HepG2 (cell line): ENCODE measurements at regions not wholly inside any gene's neighbourhood (a gene's known extent, or its start where the extent isn't known, plus 50 kb on each side); places are given as distances from the start of the nearest gene placed in this dataset.

Experiments
- ATAC-seq: fragments of 200-7000 bp; cut with Tn5 transposase; 3 replicates; pipeline ENCODE4 v1.9.1; 2020; ENCODE audit warnings: mild to moderate bottlenecking, moderate library complexity
- BruUV-seq: library from RNA; stranded (reverse); fragments of 400-500 nt; replicated peaks from 2 replicates; lab custom pipeline; 2021; lab: Mats Ljungman, UMichigan
- CTCF ChIA-PET: fragments of 300-600 bp; formaldehyde crosslinking; extraction: SDS; loops from one replicate; lab custom pipeline; 2021; ENCODE audit warnings: low total read pairs, inconsistent platforms, low intra/inter-chr PET ratio; lab: Yijun Ruan, JAX
- POLR2A ChIA-PET: fragments of 350-600 bp; sonication (Branson Sonifier 250); formaldehyde crosslinking; loops from one replicate; lab custom pipeline; 2020; ENCODE audit warnings: antibody characterized with exemption, inconsistent platforms; lab: Yijun Ruan, JAX
- DNase-seq: peaks from one replicate; pipeline ENCODE4 v3.0.0-alpha.2; 2015; ENCODE audit warnings: low spot score
- FAIRE-seq: peaks from 3 replicates; lab custom pipeline; 2011; peaks lifted over from hg19 to GRCh38; lab: Jason Lieb, UNC
- H2AFZ ChIP-seq: one replicate; pipeline ENCODE4 v1.6.1; 2011; ENCODE audit warnings: low read length, inconsistent platforms
- H3K27ac ChIP-seq: fragments of 300-600 bp; 3 replicates; pipeline ENCODE4 v1.8.0; 2011; ENCODE audit warnings: mixed run types, mild to moderate bottlenecking, mixed read lengths, low read length, inconsistent platforms; ENCODE audit not compliant: insufficient read depth; ENCODE audit errors: extremely low read length
- H3K27me3 ChIP-seq, 2 experiments: fragments of 200-600 bp in 1 of 2; 2 replicates in 1 of 2; 3 replicates in 1 of 2; pipeline versions ENCODE4 v1.6.0 to v1.8.0; 2011; ENCODE audit warnings: low read length in 2 of 2, mild to moderate bottlenecking in 2 of 2, moderate library complexity in 2 of 2, inconsistent platforms in 1 of 2; ENCODE audit not compliant: insufficient read depth in 2 of 2, control insufficient read depth in 1 of 2
- H3K36me3 ChIP-seq, 2 experiments: fragments of 200-600 bp in 1 of 2; replicated peaks in 1 of 2; 2 replicates in 1 of 2; 3 replicates in 1 of 2; pipeline versions ENCODE4 v1.5.1 to v1.8.0; 2011; ENCODE audit warnings: low read length in 2 of 2, inconsistent platforms in 1 of 2; ENCODE audit not compliant: insufficient read depth in 2 of 2, control insufficient read depth in 1 of 2
- H3K4me1 ChIP-seq: 2 replicates; pipeline ENCODE4 v1.5.1; 2012; ENCODE audit warnings: low read length, inconsistent platforms; ENCODE audit not compliant: insufficient read depth
- H3K4me2 ChIP-seq: 2 replicates; pipeline ENCODE4 v1.6.0; 2011; ENCODE audit warnings: low read depth, low read length, inconsistent platforms
- H3K4me3 ChIP-seq, 3 experiments: fragments of 200-600 bp in 1 of 3; sonication (generic), shearing (Covaris generic) in 1 of 3; replicated peaks in 1 of 3; 2 replicates each; pipeline ENCODE4 v1.5.1; 2011 to 2016; ENCODE audit warnings: low read length in 3 of 3, inconsistent platforms in 2 of 3, low read depth in 2 of 3, mild to moderate bottlenecking in 2 of 3, control low read depth in 1 of 3, mixed read lengths in 1 of 3; ENCODE audit not compliant: insufficient read depth in 1 of 3
- H3K79me2 ChIP-seq: one replicate; pipeline ENCODE4 v1.6.1; 2011; ENCODE audit warnings: low read length, inconsistent platforms; ENCODE audit not compliant: insufficient read depth
- H3K9ac ChIP-seq: 2 replicates; pipeline ENCODE4 v1.6.0; 2011; ENCODE audit warnings: mild to moderate bottlenecking, low read depth, low read length, inconsistent platforms; ENCODE audit not compliant: insufficient read depth
- H3K9me3 ChIP-seq: 2 replicates; pipeline ENCODE4 v1.5.1; 2012; ENCODE audit warnings: mild to moderate bottlenecking, low read length
- H4K20me1 ChIP-seq: 2 replicates; pipeline ENCODE4 v1.6.0; 2011; ENCODE audit warnings: inconsistent platforms, mild to moderate bottlenecking, low read length, moderate library complexity; ENCODE audit not compliant: insufficient read depth
- EED ChIP-seq: sonication (generic); formaldehyde crosslinking; IDR thresholded peaks from 2 replicates; pipeline ENCODE4 v1.5.0; 2020; ENCODE audit warnings: mild to moderate bottlenecking, missing genetic modification reagents
- GABPA ChIP-seq, 2 experiments: IDR thresholded peaks; 2 replicates each; pipeline ENCODE4 v1.6.1; 2011 to 2016; ENCODE audit warnings: low read depth in 2 of 2, low read length in 1 of 2, missing biosample characterization in 1 of 2, missing genetic modification characterization in 1 of 2
- GPBP1L1 ChIP-seq: sonication (generic); formaldehyde crosslinking; IDR thresholded peaks from 2 replicates; pipeline ENCODE4 v1.5.0; 2020; ENCODE audit warnings: mild to moderate bottlenecking, missing genetic modification reagents
- IKZF5 ChIP-seq: IDR thresholded peaks from 2 replicates; pipeline ENCODE4 v1.6.1; 2018; ENCODE audit warnings: missing genetic modification reagents, mild to moderate bottlenecking, missing compliant biosample characterization
- KAT2B ChIP-seq: fragments of 150-350 bp; IDR thresholded peaks from 2 replicates; pipeline ENCODE4 v1.6.1; 2014; ENCODE audit warnings: low read depth, low read length, borderline replicate concordance
- MXI1 ChIP-seq: IDR thresholded peaks from 3 replicates; pipeline ENCODE4 v1.6.1; 2012; ENCODE audit warnings: low read depth, low read length, inconsistent platforms, borderline replicate concordance
- ZNF619 ChIP-seq: sonication (generic); formaldehyde crosslinking; IDR thresholded peaks from 2 replicates; pipeline ENCODE4 v1.4.0; 2020; ENCODE audit warnings: mild to moderate bottlenecking, missing genetic modification reagents
- WGBS: methylation state at CpG from one replicate; pipeline ENCODE4 v1.1.6; 2017; ENCODE audit warnings: low lambda C conversion rate; 5-methylcytosine and 5-hydroxymethylcytosine counted together
- in situ Hi-C: cut with HindIII; loops from 2 replicates; pipeline ENCODE4 v1.10.0; 2017; ENCODE audit warnings: low pct_unique_long_range_greater_than_20kb; ENCODE audit not compliant: extremely low pct_ligation_motif_present
- intact Hi-C: fragments of 100-400 bp; cut with micrococcal nuclease; formaldehyde crosslinking; loops from one replicate; pipeline ENCODE4 v1.10.0; 2022; ENCODE audit not compliant: unreplicated experiment

GRCh38 chr10:124222988-124223710 is 129.8 kb upstream of the CHST15 start:
- Histone ChIP-seq H3K9ac (no peak overlapping the region), H3K4me2 (no peak overlapping the region)
- no peak for TF ChIP-seq ZNF619 (CRISPR knock-in tag)
- TF ChIP-seq EED (CRISPR knock-in tag) = no peak
- TF ChIP-seq GABPA (IDR thresholded peaks at IDR 0.05; ENCODE audit: low read depth, low read length) = no peak
- TF ChIP-seq GABPA (CRISPR knock-in tag; IDR thresholded peaks at IDR 0.05; ENCODE audit: low read depth) = no peak
- no peak for TF ChIP-seq IKZF5
- TF ChIP-seq MXI1 = no peak
- no peak for TF ChIP-seq KAT2B
- no peak for TF ChIP-seq GPBP1L1
- TF ChIP-seq, all 625 proteins: peak for 0
- Histone ChIP-seq H3K27ac (no peak overlapping the region), H3K79me2 (no peaks in the 10 kb centered on the region), H3K27me3 (peaks cover 0 to 28% of the 10 kb centered on the region in 2 experiments; a peak in 3 of 5 replicates), H4K20me1 (no peaks in the 10 kb centered on the region), H3K4me1 (no peaks in the 10 kb centered on the region), H3K9me3 (peaks cover 20% of the 10 kb centered on the region), H3K36me3 (no peaks in the 10 kb centered on the region), H3K4me3 (no peak overlapping the region), H2AFZ (no peak overlapping the region)
- POLR2A ChIA-PET = no interaction called here
- ATAC-seq (no peak), DNase-seq (no peak), FAIRE-seq (no peak)
- BruUV-seq = no TSS peak
- in situ Hi-C loops = no loop called here
- CTCF ChIA-PET = no interaction called here
- intact Hi-C loops = no loop called here
- WGBS = 48% methylated on average over 4 of the region's 10 CpGs
